CD4-positive, alpha-beta T cell treated with Interleukin-4 for 4 hours (primary cell): ENCODE measurements at regions not wholly inside any gene's neighbourhood (a gene's known extent, or its start where the extent isn't known, plus 50 kb on each side); places are given as distances from the start of the nearest gene placed in this dataset.
"Not testable (repeated sequence)": the region's sequence is repeated elsewhere in the genome, so short reads cannot be mapped to it uniquely, and the experiment has no call there.

Source experiments
- DNase-seq: peaks from one replicate; pipeline ENCODE4 v3.0.0-alpha.2; 2020

- DNase-seq = no peak
These were observed 101.0 kb upstream of the PIK3R1 start for GRCh38 chr5:68114378-68115040.

- DNase-seq = no peak
These were observed 102.9 kb upstream of the PIK3R1 start for GRCh38 chr5:68112658-68113057.

GRCh38 chr5:68110894-68111293, 104.7 kb upstream of the PIK3R1 start:
- no peak for DNase-seq

- no peak for DNase-seq
These were observed 105.3 kb upstream of the PIK3R1 start for GRCh38 chr5:68110264-68110663.

GRCh38 chr5:68104217-68104616, 111.3 kb upstream of the PIK3R1 start:
- not testable (repeated sequence) for DNase-seq

- not testable (repeated sequence) for DNase-seq
These were observed 112.3 kb upstream of the PIK3R1 start for GRCh38 chr5:68103297-68103696.

GRCh38 chr5:68099327-68099726, 116.2 kb upstream of the PIK3R1 start:
- no peak for DNase-seq

- DNase-seq = no peak
These were observed 121.9 kb upstream of the PIK3R1 start for GRCh38 chr5:68093455-68094159.

GRCh38 chr5:68088302-68088701, 127.3 kb upstream of the PIK3R1 start:
- no peak for DNase-seq

GRCh38 chr5:68087866-68088265, 127.7 kb upstream of the PIK3R1 start:
- DNase-seq = no peak

- no peak for DNase-seq
These were observed 128.7 kb upstream of the PIK3R1 start for GRCh38 chr5:68086857-68087256.

GRCh38 chr5:68086439-68086838, 129.1 kb upstream of the PIK3R1 start:
- no peak for DNase-seq

GRCh38 chr5:68084396-68084795, 131.2 kb upstream of the PIK3R1 start:
- DNase-seq = no peak

- DNase-seq = no peak
These were observed 135.1 kb upstream of the PIK3R1 start for GRCh38 chr5:68080282-68081050.

GRCh38 chr5:68077349-68077894, 138.1 kb upstream of the PIK3R1 start:
- no peak for DNase-seq

- no peak for DNase-seq
These were observed 140.9 kb upstream of the PIK3R1 start for GRCh38 chr5:68074633-68075032.

GRCh38 chr5:68074048-68074632, 141.4 kb upstream of the PIK3R1 start:
- DNase-seq = no peak

- DNase-seq = no peak
These were observed 143.8 kb upstream of the PIK3R1 start for GRCh38 chr5:68071736-68072135.

GRCh38 chr5:68071282-68071632, 144.3 kb upstream of the PIK3R1 start:
- no peak for DNase-seq

GRCh38 chr5:68070591-68071281, 144.8 kb upstream of the PIK3R1 start:
- no peak for DNase-seq

- DNase-seq = no peak
These were observed 147.5 kb upstream of the PIK3R1 start for GRCh38 chr5:68067976-68068603.

GRCh38 chr5:68067291-68067690, 148.3 kb upstream of the PIK3R1 start:
- no peak for DNase-seq
